ENCODE measurements at regions not wholly inside any gene's neighbourhood (a gene's known extent, or its start where the extent isn't known, plus 50 kb on each side); places are given as distances from the start of the nearest gene placed in this dataset.

- TF ChIP-seq, protein P1, sequence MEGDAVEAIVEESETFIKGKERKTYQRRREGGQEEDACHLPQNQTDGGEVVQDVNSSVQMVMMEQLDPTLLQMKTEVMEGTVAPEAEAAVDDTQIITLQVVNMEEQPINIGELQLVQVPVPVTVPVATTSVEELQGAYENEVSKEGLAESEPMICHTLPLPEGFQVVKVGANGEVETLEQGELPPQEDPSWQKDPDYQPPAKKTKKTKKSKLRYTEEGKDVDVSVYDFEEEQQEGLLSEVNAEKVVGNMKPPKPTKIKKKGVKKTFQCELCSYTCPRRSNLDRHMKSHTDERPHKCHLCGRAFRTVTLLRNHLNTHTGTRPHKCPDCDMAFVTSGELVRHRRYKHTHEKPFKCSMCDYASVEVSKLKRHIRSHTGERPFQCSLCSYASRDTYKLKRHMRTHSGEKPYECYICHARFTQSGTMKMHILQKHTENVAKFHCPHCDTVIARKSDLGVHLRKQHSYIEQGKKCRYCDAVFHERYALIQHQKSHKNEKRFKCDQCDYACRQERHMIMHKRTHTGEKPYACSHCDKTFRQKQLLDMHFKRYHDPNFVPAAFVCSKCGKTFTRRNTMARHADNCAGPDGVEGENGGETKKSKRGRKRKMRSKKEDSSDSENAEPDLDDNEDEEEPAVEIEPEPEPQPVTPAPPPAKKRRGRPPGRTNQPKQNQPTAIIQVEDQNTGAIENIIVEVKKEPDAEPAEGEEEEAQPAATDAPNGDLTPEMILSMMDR (IDR thresholded peaks at IDR 0.05): no peak
- no peak for TF ChIP-seq POLR2A (IDR thresholded peaks at IDR 0.05)
- no peak for TF ChIP-seq POLR2AphosphoS5 (IDR thresholded peaks at IDR 0.05)
Measured at GRCh38 chr18:24741965-24742724, 281.7 kb downstream of the HRH4 start.
